ENCODE measurements at regions not wholly inside any gene's neighbourhood (a gene's known extent, or its start where the extent isn't known, plus 50 kb on each side); places are given as distances from the start of the nearest gene placed in this dataset.

- no peak for TF ChIP-seq EZH2 (optimal IDR thresholded peaks at IDR 0.05; ENCODE audit: low read depth, low read length)
- no peak for TF ChIP-seq CTCF (IDR thresholded peaks at IDR 0.05; ENCODE audit: low read length)
Measured at GRCh38 chr11:122348659-122349409, 232.8 kb upstream of the BLID start.
